Femur (tissue), 1 donor: ENCODE measurements at regions not wholly inside any gene's neighbourhood (a gene's known extent, or its start where the extent isn't known, plus 50 kb on each side); places are given as distances from the start of the nearest gene placed in this dataset.

Experiments used
- DNase-seq: peaks from one replicate; pipeline ENCODE4 v3.0.0-alpha.2; 2017

DNA sequence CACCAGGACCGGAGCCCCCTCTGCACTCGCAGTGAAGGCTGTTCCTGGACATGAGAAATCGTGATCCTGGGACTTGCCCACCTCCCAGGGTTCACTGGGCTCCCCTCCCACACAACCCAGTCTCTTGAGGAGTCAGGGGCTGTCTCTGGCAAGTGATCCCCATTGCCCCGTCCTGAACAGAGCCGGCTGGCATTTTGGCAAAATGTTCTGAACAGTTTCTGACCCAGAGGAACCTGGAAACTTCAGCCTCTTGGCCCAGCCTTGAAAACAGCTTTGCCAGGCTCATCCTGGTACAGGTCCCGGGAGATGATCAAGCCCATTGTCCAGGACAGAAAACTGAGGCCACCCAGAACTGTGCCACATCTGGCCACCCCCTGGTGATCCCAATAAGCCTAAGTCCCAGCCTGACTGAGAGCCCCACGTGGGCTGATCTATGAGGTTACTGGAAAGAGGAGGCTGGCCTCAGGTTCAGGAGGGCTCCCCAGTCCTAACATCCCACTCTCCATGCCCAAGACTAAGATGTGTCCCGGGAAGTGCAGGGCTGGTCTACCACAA lies 115.7 kb downstream of the OAT start:
- DNase-seq: no peak

DNA sequence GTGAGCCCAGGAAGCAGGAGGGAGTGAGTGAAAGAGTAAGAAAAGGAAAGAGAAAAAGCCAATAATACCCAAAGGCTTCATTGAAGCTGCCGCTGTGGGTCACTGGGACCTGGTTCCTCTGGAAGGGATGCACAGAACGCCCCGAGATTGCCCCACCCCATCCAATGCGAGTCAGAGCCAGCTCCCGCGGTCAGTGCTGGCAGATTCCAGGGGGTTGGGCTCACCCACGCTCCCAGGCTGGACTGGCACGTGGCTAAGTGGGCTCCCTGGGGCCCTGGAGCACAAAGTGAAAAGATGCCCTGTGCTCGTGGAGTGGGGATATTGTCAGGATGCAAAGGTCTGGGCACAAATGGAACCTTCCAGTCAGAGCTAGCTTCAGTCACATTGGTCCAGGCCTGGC lies 117.0 kb downstream of the OAT start:
- no peak for DNase-seq

DNA sequence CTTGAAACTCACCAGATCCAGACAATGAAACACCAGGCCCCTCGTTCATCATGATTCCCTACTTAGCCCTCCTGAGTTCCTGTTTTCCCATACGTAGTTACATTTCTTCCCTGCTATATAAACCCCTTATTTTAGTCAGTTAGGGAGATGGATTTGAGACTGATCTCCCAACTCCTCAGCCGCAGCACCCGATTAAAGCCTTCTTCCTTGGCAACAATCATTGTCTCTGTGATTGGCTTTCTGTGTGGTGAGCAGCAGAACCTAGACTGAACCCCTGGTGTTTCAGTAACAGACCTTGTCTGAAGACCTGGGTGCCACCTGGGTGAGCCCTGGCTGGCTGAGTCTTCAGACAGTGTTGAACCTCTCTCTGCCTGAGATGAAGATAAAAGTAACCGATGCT lies 118.0 kb downstream of the OAT start:
- DNase-seq: no peak

DNA sequence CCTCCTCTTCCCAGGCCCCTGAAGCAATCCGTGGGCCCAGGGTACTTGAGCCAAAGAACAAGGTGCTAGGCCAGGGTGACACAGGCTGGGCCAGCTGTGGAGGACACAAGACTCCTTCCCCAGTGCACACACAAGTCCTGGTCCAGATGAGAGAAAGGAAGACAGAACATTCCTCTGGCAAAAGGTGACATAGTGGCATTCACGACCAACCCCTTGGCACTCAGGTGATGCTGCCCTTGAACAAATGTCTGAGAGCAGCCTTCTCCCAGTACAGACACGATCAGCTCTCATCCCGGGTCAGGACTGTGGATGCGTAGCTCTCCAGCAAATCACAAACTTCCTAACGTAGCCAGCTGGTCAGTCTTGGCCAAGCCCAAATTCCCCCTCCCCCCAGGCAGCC lies 118.5 kb downstream of the OAT start:
- no peak for DNase-seq

DNA sequence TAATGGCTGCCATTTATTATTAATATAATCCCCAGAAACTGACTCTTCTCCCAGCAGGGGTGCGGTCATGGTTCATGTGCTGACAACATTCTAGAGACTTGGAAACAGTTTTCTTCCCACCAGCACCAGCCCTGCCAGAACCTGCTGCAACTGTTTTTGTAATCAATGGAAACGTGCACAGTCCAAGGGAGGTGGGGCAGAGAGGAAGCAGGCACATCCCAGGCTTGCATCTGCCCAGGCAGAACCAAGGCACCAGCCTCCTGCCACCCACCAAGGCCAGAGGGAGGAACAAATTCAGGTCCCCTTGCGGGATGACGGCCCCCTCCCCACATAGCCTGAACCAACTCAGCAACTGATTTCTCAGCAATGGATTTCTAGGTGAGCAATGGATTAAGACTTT lies 119.0 kb downstream of the OAT start:
- DNase-seq: peak; percentile 67

DNA sequence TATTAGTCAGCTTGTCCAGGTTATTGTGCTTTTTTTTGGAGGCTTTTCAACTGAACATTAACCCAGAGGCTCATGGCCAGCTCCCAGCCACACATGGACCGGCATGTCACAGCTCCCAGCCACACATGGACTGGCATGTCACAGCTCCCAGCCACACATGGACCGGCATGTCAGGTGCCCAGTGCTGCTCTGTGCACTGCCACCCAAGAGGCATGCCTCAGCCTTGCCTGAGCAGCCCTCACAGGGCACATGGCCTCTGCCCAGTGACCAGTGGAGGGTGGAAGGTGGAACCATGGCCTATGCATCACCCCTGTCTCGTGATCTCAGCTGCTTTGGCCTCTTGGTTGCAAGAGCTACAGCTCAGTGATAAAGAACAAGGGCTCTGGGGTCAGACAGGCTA lies 119.8 kb downstream of the OAT start:
- DNase-seq: no peak

DNA sequence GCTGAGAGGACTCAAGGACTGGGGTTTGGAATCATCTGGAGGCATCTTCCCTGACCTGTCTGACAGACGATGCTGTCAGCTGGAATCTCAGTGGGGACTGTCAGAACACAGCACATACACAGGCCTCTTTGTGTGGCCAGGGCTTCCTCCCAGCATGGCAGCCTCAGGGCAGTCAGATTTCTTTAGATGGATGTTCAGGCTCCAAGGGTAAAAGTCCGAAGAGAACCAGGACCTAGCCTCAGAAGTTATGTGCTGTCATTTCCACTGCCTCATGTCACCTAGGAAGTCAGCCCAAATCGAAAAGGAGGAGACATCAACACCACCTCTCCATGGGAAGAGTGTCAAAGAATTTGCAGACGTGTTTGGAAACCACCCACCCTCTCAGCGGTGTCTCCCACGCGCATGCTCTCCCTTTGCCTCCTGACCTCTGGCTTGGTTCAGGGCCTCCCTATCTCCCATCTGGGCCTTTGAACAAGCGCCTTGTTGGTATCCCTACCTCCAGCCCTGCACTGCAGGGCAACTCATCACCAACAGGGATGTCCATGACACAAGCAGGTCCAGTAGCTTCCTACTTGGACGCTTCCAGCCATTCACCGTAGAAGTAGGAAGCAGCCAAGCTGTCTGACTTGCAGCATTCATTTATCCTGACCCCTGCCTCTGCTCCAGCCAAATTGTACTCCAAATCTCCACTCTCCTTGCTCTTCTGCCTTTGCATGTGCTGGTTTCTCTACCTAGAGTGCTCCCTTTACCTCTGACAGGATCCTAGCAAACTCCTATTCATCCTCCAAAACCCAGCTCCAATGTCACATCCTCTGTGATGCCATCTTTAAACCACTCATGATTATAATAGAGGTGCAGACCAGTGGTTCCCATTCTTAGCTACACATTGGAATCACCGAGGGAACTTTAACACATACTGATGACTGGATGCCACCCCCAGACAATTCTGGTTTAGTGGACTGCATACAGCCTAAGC lies 121.6 kb downstream of the OAT start:
- DNase-seq: no peak

DNA sequence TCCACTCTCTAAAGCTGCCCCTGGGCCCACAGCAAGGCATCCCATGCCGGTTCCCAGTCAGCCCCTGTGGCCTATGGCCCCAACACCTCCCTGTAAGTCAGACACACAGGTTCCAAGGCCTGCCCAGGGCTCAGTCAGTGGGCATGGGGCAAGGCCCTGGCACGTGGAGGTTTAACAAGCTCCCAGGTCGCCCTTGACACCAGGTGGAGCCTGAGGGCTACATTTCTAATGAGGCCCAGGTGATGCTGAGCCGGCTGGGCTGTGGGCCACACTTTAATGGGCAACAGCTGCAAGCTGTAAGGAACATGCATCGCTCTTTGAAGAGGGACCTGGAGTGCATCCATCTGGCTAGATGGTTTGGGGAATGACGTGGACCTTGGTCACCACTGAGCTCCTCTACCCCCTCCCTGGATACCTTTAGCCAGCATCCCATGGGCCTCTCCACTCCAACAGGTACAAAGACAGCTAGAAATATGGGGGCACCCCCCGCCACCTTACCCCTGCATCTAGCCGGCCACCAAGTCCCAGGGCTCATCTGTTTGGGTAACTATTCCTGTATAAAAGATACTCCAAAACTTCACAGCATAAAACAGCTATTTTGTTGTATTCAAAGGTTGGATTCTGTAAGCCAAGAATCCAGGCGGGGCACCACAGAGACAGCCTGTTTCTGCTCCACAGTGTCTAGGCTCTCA lies 122.5 kb downstream of the OAT start:
- DNase-seq: peak; percentile 75

DNA sequence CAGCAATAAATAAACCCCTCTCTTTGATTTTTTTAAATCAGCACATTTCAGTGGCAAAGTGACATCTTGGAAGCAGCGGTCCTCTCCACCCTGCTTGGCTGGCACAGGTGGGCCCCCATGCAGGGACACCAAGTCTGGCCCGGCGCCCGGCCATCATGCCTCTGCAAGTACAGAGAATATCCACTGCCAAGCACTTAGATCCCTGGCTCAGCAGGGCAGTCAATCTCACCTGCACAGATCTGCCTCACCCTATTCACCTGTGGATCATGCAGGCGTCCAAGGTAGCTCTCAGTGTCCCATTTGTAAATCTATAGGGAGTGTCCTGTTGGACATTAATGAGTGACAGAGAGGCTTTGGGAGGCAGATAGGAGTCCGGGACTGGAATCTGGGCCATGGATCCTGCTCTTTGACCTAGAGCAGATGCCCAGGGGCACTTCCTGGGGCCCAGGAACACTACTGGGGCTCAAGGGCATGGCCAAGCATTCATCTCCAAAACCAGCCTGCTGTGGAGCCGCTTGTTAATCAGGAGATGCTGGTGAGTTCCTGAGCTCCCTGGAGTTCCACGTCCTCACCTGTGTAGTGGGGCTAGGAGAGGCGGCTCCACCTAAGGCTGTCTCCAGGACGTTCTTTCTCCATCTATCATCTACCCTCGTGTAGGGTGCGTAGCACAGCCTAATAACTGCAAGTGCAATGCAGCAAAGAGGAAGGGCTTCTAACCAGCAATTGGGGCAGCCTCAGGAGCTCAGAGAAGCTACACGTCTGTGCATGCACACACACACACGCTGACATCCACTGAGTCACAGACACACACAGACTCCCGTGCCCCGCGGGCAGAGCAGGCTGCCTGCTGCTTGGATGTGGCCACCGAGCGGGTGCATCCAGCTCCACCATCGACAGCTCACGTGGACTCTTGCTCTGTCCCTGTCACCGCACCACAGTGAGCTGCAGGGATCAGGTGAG lies 123.6 kb downstream of the OAT start:
- no peak for DNase-seq

DNA sequence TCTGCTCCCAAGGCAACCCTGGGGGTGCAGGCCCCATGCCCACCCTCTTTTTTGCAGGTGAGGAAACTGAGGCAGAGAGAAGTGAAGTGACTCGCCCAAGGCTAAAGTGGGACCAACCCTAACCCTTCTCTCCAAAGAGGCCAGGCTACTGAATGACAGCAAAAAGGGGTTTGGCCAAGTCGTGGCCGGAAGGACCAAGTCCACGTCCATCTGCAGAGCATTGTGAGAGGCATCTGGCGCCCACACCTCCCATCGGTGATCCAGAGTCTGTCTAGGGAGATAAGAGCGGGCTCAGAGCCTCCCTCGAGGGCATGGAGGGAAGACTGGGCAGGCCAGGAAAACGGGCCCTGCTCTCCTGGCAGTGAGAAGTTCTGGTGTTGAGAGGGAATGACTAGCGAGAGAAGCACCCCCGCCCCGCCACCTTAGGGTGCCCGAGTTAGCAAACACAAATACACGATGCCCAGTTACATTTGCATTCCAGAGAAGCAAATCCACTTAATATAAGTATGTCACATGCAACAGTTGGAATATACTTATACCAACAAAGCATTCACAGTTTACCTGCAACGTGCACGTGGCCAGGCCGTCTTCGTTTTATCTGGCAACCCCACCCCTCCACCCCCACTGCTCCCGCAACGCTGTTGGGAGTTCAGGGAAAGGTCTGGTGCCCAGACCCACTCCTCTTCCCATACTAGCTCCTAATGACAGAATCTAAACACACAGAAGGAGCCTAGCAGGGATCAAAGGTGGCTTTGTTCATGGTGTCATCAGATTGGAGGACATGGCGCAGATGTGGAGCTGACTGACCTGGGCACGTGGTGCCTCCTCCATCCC lies 124.9 kb downstream of the OAT start:
- no peak for DNase-seq

DNA sequence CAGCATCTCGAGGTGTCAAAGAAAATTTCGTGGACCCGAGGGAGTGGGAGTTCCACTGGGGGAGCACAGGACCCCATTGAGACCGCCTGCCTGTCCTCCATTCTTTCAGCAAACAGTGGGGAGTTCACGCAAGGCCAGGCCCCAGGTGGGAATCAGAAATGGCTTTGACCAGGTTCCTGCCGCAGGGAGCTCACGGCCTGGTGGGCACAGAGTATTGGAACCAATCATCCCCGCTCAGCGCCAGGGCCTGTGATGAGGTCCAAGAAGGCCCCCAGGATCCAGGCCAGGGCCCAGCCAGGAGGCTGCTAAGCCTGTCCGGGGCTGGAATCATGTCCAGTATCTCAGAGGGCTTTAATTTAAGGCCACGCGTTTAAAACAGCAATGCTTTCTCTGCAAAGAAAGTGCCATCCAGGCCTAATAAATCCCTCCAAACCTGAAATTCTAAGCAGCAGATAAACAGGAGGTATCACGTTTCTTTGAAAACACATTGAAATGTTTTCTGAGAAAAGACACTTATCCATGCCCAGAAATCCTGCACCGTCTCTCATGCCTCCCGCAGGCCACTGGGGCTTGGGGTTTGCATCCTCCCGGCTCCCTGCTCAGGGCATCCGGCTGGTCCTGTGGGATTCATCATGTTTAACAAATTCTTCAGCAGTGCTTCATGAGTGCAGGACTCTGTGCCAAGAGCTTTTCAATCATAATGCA lies 125.7 kb downstream of the OAT start:
- DNase-seq: peak; percentile 7

DNA sequence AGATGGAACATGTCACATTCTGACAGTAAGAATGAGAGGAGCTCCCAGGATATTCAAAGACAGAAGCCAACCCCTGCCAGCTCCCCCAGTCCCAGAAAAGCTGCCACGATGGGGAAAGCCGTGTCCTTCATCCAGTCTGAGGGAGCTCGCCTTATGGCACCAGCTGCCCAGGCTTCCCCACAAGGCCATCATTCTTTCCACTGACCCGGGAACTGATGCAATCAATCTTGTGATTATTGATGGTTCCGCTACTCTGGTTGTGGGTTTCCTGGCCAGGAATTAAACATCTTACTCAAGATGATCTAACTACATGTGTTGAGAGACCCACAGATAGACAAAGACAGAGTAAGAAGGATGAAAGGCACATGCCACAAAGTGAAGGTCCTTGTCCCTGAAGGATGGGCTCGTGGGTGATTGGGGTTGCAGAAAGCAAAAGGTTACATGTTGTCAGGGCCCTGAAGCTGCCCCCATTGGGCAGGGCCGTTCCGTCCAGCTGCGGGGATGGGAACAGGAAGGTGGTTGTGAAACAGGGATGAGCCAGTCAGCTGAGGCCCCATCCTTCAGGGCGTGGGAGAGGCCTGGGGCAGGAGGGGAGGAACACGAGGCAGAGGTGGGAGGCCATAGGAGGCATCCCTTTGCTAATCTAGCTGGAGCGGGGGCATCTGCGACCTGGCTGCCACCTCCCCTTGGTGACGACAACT lies 127.6 kb downstream of the OAT start:
- DNase-seq: peak; percentile 24

DNA sequence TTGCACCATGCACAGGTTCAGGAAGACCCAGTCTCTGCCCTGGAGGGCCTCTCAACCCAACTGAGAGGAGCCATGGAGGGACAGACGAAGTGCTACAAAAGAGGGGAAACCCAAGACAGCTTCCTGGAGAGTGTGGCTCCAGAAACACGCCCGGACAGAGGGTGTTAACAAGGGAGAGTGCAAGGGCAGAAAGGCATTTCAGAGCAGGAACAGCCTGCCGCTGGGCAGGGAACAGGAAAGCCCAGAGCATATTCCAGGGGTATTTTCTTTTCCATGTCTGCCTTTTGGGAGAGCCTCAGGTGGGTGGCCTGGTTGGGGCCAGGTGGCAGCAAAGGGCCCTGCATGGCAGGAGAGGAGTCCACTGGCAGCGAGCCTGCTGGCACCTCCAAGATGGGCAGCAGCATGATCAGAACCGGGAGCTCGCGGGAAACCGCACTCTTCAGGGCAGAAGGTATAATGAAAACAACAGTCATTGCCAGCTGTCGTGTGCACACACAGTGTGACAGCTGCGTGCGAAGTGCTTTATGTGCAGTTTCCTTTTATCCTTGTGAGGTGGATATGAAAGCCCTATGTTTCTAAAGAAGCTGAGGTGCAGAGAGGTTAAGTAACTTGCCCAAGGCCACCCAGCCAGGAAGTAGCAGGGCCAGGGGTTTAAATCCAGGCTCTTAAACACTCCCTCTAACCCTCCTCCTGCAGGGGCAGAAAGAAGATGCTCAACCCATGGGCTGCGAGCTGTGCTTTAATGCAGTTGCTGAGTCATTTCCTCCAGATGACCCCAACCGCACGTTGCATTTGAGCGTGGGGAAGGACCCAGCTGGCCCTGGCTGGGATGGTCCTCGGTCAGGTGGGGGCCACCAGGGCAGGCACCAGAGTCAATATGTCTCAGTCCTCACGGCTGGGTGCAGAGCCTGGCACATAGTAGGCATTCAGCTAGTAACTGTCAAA lies 128.6 kb downstream of the OAT start:
- peak; percentile 24 for DNase-seq

DNA sequence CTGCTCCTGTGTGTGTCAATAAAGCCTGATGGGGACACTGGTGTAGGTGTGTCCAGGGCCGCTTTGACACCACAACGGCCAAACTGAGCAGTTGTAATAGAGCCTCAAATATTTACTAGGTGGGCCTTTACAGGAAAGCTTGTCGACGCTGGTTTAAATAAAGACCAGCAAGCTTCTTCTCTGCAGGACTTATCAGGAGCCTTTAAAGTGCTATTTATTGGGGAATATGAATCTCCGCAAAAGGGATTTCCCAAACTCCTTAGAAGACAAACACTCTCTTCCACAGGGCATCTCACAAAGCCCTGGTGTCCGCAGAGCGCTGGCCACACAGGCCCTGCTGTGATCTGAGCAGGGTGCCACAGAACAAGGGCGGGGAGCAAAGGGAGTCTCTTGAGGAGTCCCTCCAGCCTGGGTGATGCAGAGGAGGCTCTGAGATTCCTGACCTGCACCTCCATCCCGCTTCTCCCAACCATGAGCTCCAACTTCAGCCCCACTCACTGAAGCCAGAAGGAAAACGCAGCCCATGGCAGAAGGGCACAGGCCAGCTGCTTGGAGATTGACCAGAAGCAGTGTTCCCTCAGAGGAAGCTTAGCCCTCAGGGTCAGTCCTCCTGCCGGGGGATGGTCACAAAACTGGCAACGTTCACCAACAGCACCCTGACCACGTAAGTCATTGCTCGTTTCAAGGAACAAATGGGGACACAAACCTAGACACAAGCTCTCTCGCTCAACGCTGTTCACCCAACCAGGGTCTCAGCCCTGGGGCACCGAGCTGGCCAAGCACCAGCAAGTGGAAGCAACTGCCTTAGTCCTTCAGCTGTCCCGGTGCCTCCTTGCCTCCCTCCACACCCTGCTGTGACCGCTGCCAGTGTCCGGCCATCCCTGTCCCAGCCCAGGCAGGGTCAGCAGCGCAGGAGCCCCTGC lies 129.5 kb downstream of the OAT start:
- peak; percentile 10 for DNase-seq

DNA sequence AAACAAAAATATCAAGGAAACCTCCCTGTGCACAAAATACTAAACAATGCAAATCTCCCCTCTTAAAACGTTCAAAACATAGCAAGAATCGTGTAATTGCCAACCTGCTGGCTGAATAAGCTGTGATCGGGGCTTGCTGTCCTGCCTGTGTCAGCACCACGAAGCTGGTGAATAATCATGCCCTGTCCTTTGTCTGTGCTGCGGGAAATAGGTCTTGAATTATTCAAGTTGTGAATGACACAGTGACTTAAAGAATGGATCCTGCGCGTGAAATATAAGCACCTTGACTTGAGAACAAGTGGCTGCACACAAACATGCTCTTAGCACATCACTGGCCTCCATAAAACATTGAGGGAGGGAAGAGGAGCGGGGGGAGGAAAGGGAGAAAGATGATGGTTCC lies 130.2 kb downstream of the OAT start:
- DNase-seq: no peak

DNA sequence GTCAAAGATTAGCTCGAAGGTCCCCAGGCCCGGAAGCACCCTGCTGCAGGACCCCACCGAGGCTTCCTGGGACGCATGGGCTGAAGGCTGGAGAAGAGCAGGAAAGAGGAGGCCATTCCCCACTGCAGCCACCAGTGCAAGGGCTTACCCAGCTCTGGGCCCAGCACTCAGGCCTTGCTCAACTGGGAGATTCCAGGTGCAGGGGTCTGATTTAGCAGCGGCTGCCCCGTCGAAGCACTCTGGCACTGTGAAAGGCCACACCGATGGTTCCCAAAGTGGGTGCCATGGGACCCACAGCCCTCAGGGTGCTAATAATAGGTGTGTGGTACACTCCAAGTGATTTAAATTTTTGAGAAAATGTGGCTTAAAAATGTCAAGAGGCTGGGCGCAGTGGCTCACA lies 130.9 kb downstream of the OAT start:
- DNase-seq: no peak

DNA sequence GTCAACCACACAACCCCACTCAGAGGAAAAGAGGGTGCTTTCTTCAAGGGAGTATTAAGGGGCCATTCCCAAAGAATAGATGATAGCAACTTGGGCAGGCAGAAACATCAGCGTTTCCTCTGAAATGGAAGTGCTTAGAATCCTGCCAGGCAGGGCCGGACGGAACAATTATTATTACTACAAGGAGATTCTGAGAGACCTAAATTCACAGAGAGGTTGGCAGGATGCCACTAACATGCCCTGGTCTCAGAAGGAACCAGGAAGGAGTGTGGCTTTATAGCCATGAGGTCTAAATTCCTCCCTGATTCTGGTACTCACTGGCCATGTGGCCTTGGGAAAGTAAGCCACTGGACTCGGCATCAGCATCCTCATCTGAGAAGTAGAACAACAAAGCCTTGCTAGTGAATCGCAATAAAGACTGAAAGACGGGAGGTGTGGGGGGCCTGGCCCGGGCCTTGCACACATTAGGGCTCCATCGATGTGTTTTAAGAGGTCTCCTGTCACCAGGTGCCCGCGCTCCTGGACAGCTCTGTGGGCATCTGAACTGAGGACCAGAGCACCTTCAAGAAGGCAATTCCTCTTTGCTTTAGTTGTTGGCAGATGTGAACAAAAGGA lies 131.5 kb downstream of the OAT start:
- no peak for DNase-seq

DNA sequence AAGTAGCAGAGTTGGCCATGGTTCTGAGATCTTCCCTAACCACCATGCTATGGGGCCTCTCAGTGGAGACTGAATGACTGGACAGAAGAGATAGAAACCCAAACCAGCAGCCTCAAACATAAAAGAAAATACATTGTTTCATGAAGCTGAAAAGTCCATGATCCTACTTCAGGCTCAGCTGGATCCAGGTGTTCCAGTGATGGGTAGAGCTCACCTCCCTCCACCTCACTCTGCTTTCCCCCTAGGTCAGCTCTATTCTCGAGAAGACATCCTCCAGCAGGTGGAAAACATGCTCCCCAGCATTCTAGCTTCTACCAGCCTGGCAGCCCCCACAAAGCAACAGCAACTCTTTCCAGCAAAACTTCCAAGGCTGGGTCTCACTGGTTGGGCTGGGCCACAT lies 132.1 kb downstream of the OAT start:
- DNase-seq: peak; percentile 2
